IPS-11a (cell line): ENCODE measurements at regions not wholly inside any gene's neighbourhood (a gene's known extent, or its start where the extent isn't known, plus 50 kb on each side); places are given as distances from the start of the nearest gene placed in this dataset.

Source experiments
- H3K4me3 ChIP-seq: one replicate; pipeline ENCODE4 v1.5.1; 2013; ENCODE audit warnings: low read depth, low read length, control low read depth

DNA sequence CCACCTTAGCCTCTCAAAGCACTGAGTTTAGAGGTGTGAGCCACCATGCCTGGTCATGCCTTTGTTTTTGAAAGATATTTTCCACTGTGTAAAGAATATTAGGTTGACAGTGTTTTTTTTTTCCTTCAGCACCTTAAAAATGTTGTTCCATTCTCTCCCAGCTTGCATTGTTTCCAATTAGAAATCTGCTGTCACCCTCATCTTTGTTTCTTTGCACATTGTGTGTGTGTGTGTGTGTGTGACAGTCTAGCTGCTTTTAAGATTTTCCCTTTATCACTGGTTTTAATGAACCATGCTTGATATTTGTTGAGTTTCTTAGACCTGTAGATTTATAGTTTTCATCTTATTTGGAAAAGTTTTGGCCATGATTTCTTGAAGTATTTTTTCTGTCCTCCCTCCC lies 79.0 kb upstream of the NKX1-1 start:
- H3K4me3 ChIP-seq, result no peak overlapping the region

DNA sequence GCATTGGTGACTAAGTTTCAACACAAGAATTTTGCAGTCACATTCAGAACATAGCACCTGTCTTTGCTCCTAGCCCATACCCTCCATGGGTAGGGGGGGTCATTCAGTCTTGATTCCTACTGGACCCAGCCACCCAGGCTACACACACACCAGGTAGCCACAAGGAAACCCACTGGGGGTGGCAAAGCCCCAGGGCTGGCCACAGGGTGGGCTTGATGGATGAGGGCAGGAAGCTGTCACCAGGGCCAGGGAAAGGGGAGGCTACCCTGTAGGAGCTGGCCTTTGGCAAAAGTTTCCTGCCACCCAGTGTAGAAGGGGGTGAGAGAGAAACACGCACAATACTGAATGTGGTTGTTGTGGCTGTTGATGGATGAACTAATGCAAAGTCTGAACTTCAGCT lies 74.5 kb upstream of the NKX1-1 start:
- no peak overlapping the region for H3K4me3 ChIP-seq

DNA sequence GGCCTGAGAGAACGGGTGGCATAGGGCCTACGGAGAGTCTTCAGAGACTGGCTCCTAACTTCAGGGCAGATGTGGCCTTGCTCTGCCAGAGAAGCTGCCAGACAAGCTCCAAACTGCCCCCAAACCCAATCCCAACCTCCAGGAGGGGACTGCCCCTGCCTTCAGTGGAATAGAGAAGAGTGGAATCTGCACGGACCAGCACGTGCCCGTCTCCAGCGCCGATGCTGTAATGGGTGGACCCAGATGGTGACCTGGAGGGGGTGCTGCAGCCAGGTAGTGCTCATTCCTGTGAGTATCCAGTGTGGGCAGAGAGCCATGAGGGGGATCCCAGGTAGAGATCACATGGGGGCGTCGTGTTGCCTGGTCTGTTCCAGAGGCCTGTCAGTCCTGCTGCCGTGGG lies 73.2 kb upstream of the NKX1-1 start:
- no peak overlapping the region for H3K4me3 ChIP-seq

DNA sequence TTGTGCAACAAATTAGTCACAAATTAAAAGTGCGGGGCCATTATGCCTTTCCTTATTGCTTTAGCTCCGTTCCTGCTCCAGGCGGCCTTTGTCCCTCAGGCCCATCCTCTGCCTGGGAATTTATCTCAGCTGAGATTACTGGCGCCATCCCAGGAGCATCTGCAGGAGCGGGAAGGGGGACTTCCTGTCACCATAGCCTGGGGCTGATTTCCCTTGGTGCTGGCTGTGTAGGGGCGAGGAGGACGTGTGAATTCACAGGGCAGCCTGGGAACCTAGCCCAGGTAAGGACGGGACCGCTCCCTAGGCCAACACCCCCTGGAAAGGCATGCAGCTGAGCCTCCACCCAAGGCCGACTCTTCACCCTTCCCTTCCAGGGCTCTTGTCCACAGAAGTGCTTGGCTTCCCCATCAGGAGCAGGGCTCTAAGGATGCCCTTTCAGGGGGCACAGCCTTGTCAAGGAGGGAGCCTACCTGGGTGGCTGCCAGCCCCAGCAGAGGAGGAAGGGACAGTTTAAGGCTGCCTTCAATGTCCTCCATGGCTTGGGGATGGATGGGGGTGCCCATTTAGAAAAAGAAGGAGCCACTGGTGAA lies 72.6 kb upstream of the NKX1-1 start:
- no peak overlapping the region for H3K4me3 ChIP-seq

DNA sequence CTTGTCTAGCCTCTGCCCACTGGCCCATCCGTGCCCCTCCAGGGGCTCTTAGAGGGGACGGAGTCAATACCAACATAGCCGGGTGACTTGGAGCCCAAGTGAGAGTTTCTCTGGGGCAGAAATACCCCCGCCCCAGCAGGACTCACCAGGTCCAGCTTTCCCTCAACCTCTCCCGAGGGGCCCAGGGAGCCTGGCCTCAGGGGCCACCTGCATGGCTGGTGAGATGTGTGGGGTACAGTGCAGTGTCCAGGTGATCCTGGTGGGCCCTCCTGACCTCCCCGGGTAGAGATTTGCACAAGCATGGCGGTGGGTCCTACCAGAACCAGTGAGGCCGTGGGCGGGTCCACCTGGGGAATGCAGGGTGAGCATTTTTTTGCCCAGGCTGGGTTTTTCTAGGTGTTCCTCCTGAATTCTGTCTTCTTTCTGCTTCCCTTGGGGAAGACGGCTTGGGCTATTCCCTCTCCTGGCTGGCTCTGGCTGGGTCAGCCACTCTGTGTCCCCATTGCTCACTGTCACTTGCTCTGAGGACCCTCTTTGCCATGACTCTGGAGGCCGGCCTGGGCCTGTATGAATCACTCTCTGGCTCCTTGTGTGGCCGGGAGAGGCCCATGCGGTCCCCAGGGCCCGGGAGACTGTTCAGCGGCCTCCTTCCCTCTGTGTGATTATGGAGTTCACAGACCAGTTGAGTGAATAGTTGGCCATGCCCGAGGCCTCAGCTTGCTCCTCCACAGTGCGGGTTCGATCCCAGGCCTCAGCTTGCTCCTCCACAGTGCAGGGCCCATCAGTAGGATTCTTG lies 71.0 kb upstream of the NKX1-1 start:
- H3K4me3 ChIP-seq, result no peak overlapping the region

DNA sequence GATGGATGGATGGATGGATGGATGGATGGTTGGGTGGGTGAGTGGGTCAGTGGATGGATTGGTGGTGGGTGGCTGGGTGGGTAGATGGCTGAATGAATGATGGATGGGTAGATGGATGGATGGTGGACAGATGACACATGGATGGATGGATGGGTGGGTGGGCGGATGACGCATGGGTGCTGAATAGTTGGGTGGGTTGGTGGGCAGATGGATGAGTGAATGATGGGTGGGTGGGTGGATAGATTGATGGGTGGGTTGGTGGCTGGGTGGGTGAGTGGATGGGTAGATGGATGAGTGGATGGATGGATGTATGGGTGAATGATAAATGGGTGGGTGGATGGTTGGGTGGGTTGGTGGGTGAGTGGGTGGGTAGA lies 69.9 kb upstream of the NKX1-1 start:
- H3K4me3 ChIP-seq, result no peak overlapping the region

DNA sequence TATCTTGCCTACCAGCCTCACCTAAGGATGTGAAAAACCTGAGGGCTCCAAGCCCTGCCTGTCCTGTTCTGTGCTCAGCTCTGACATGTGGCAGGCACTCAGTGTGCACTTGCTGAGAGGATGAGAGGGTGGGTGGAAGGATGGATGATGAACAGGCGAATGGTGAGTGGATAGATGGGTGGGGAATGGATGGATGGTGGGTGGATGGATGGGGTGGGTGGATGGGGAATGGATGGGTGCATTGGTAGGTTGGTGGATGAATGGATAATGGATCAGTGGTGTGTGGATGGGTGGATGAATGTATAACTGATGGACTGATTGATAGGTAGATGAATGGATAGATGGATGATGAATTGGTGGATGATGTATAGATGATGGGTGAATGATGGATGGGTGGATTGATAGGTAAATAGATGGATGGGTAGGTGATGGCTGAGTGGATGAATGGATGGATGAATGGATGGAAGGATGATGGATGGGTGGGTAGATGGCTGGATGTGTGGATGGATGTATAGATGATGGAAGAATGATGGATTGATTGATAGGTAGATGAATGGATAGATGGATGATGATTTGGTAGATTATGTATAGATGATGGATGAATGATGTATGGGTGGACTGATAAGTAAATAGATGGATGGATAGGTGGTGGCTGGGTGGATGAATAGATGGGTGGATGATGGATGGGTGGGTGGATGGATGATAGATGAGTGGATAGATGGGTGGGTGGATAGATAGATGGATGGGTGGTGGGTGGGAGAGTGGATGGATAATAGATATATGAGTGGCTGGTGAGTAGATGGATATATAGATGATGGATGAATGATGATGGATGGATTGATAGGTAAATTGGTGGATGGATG lies 69.3 kb upstream of the NKX1-1 start:
- H3K4me3 ChIP-seq, result no peak overlapping the region

DNA sequence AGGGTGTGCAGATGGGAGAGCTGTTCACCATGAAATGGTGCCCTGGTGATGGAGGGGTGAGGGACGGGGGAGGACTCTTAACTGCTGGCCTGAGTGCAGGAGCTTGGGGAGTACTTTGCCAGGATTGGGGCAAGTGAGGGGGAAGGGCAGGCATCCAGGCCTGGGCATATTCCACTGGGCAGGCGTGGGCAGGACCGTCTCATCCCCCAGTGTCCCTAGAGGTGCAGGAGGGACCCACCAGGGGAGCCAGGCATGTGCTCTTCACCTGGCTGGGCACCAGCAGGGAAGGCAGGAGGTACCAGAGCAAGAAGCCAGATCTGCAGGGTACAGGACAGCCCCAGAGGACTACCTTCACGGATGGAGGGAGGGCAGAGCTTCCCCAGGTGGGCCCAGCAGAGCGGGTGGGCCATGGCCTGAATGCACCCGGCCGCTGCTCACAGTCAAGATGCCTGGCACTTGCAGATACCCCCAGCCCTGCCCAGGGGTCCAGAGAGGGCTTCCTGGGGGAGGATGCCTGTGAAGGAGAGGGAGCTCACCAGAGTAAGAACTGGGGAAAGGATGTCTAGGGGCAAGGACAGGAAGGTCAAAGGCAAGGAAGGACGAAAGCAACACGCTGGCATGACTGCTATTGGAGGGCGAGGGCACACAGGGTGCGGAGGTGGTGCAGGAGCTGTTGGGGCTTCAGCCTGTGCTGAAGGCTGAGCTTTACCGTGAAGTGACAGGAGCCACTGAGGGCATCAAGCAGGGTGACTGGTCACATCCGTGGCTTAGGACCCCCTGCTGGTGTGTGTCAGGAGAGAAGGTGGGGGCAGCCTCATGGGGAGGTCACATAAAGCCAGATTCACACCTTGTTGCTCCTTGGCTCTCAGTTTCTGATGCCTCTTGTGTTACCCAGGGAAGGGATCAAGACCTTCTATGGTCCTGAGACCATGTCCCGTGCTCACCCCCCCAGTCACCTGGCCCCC lies 68.2 kb upstream of the NKX1-1 start:
- no peak overlapping the region for H3K4me3 ChIP-seq

DNA sequence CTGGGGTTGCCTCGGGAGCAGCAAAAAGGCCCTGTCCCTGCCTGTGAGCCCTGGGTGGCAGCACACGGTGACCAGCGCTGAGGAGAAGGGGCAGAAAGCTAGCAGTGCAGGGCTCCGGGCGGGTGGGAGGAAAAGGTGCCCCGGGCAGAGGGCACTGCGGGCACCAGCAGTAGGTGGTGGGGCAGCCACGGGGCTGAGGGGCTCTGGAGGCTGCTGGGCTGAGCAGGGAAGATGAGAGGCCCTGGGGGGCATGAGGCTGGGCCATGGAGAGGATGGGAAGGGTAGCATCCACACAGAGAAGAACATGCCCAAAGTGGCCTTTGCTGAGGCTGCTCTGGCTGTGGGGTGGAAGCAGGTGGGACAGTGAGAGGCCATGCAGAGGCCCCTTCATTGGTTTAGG lies 67.5 kb upstream of the NKX1-1 start:
- no peak overlapping the region for H3K4me3 ChIP-seq

DNA sequence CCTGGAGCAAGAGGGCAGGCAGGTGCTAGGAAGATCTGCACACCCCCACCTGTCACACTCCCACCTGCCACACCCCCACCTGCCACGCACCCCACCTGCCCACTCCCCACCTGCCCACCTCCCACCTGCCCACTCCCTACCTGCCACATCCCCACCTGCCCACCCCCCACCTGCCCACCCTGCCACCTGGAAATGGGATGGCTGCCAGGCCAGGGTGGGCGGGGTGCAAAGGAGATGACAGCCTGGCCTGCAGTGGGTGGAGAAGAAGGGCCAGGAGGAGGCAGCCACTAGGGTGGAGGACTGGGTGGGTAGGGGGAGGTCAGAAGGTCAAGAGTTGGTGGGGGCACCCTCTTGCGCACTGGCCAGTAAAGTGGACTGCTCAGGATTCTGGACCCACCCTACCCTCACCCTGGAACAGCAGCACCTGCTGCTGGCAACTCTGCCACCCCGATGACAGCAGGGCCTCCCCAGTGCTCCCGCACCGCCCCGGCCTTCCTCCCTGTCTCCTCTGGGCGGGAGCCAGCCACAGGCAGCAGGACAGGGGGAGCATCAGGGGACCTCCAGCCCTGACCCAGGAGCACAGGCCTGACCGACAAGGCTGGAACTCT lies 66.8 kb upstream of the NKX1-1 start:
- no peak overlapping the region for H3K4me3 ChIP-seq

DNA sequence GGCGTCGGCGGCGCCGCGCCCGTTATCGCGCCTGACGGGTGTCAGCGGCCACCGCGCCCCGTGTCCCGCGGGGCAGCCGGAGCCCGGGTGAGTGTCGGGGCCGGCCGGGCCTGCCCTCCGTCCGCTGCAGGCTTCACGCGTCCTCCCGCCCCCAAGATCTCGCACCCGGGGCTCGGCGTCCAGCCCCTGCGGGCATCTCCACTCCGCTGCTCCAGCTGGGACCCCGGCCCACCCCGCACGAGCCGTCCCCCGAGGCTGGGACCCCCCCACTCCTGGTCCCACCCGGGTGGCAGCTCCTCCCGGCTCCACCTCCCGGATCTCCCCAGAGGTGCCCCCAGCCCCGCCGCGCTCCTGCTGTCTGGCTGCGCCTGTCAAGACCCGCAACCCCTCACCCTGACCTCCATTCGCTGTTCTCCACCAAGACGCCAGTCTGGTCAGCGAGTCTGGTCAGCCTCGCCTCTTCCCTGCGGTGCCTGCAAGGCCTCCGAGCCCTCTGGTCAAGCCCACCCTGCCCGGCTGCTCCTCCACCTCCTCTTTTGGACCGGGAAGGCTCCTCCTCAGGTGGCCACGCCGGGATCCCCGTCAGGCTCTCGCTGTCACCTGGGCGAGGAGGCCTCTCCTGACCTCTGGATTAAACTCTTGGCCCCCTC lies 66.0 kb upstream of the NKX1-1 start:
- H3K4me3 ChIP-seq, result no peak overlapping the region

DNA sequence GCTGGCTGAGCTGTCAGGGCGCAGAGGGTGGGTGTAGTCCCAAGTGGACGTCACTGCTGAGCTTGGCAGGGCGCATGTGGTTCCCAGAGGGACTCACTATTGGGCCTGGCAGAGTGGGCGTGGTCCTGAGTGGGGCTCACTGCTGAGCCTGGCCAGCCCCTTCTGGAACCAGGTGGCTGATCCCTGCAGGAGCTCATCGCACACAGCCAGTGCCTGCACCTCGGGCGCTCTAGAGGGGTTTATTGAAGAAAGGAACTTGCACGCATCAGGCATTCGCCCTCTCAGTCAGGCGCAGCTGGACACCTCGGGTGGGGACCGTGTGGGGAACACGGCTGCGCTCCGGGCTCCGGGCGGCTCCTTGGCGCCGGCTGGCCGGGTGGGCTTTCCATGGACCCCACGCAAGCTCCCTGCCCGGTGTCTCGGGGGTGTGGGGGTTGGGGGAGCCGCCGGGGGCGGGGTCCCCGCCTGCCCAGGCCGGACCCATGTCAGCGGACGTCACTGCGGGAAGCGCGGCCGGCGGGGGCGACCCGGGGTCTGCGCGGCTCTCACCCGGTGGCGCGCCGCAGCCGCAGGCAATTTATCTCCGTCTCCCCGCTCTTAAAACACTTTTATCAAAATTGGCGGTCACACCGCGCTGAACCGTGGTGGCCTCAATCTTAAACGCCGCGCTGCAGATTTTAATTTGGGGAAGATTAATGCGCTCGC lies 65.4 kb upstream of the NKX1-1 start:
- no peak overlapping the region for H3K4me3 ChIP-seq

DNA sequence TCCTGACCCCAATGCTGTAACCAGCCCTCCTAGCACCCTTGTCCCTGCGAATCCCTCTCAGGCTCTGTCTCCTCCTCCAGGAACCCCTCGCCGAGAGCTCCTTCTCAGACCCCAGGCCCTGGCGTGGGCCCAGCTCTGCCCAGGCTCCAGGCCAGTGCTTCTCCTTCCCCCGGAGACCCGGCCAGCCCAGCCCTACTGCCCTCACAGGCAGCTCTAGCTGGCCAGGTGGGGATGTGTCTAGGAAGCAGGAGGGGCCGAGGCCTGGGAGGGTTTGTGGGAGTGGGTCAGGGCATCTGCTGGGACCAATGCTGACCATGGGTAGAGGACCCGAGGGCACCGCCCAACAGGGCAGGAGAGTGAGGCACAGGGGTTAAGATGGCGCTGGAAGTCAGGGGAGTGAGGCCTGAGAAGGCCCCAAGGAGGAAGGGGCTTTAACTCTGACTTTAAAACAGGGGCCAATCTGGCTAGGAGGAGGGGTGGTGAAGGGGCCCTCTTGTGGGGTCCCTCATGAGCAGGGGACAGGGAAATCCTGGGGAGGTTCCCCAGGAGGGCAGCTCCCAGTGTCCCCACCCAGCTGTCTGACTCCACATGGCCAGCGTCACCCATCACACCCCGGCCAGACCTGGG lies 64.7 kb upstream of the NKX1-1 start:
- no peak overlapping the region for H3K4me3 ChIP-seq

DNA sequence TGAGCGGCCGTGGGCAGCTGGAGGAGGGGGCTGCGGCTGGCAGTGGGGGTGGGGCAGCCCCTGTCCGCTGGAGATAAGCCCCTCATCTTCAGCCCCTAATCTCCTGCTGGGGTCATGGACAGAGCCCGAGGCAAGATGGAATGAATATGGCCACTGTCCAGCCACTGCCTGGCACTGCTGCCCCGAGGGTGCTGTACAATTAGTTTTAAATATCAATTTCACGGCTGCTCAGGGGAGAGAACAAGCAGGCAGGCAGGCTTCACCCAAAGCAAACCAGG lies 64.1 kb upstream of the NKX1-1 start:
- no peak overlapping the region for H3K4me3 ChIP-seq

DNA sequence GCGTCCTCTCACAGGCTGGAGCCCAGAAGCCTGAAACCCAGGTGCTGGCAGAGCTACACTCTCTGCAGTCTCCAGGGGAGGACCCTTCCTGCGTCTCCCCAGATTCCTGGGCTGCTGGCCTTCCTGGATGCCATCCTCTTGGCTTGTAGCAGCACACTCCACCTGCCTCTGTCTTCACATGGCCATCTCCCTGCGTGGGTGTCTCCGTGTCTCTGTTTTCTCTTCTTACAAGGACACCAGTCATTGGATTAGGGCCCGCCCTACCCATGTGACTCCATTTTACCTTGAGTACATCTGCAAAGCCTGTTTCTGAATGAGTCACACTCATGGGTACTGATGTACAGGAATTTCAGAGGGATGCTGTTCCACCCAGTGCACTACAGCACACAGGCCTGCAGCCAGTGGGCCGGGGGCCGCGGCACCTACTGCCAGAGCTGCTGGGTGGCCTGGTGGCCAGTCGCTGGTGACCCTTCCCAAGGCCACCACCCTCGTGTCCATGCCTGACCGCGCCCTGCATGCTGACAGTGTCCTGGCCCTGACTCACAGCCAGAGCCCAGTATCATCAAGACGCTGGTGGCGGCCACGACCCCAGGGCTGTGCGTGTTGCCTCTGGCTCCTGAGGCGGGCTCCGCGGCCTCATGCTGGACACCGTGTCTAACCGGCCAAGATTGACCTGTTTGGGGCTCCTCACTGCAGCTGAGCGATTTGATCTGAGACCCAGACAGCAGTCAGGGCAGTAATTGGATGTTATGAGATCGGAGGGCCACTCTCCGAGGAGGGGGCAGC lies 63.6 kb upstream of the NKX1-1 start:
- no peak overlapping the region for H3K4me3 ChIP-seq

DNA sequence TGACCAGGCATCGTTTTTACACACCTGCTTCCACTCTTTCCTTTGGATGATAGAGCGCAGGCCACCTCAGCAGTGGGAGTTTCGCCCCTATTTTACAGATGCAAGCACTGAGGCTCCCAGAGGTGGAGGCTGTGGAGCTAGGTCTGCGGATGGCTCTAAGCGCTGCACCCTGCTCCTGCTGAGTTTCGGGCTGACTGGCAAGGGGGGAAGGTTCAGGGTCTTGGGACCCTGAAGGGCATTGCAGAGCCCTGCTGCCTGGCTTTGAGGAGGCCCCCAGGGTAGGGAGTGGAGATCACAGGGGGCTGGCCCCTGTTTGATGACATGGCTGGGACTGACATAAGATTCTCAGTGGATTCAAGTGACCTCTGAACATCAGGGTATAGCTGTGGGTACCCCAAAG lies 62.8 kb upstream of the NKX1-1 start:
- no peak overlapping the region for H3K4me3 ChIP-seq

DNA sequence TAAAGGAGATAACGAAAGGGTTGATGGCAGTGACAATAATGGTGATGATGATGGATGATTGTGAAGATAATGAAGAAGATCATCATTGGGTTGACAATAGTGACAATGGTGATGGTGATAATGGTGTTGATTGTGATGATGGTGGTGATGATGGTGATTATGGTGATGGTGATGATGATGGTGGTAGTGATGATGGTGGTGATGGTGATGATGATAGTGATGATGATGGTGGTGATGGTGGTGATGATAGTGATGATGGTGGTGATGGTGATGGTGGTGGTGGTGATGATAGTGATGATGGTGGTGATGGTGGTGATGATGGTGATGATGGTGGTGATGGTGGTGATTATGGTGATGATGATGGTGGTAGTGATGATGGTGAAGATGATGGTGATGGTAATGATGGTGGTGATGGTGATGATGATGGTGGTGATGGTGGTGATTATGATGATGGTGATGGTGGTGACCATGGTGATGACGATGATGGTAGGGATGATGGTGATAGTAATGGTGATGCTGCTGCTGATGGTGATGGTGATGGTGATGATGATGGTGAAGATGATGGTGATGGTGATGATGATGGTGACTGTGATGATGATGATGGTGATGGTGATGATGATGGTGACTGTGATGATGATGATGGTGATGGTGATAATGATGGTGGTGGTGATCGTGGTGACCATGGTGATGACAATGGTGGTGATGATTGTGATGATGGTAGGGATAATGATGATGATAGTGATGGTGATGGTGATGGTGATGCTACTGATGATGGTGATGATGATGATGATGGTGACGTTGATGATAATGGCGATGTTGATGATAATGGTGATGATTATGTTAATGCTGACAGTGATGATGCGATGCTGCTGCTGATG lies 61.6 kb upstream of the NKX1-1 start:
- H3K4me3 ChIP-seq, result no peak overlapping the region

DNA sequence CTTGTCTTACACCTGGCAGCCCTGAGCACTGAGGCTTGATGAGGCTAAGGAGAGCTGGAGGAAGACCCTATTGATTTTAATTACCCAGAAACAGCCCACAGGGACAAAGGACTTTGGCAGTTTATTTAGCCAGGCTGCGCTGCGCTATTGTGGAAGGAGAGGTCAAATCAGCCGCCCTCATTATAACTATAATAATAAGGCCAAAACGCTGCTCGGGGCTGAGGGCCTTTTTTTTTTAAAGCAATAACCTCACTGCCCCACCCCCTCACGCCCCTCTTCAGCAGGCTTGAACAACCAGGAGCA lies 60.6 kb upstream of the NKX1-1 start:
- no peak overlapping the region for H3K4me3 ChIP-seq
